MG63 (cell line): ENCODE measurements at regions not wholly inside any gene's neighbourhood (a gene's known extent, or its start where the extent isn't known, plus 50 kb on each side); places are given as distances from the start of the nearest gene placed in this dataset.

Experiments
- DNase-seq: peaks from one replicate; pipeline ENCODE4 v3.0.0-alpha.2; 2020
- H3K27me3 ChIP-seq: fragments of 250-450 bp; sonication (Bioruptor Pico); 2 replicates; pipeline ENCODE4 v1.5.1; 2020; ENCODE audit warnings: mild to moderate bottlenecking, moderate library complexity
- H3K36me3 ChIP-seq: fragments of 250-450 bp; sonication (Bioruptor Pico); 2 replicates; pipeline ENCODE4 v1.5.1; 2020; ENCODE audit warnings: mild to moderate bottlenecking, moderate library complexity
- H3K4me3 ChIP-seq: fragments of 250-450 bp; sonication (Bioruptor Pico); 2 replicates; pipeline ENCODE4 v1.5.1; 2020; ENCODE audit warnings: mild to moderate bottlenecking, moderate library complexity
- H3K9me3 ChIP-seq: fragments of 250-450 bp; sonication (Bioruptor Pico); 2 replicates; pipeline ENCODE4 v1.5.1; 2020; ENCODE audit warnings: mild to moderate bottlenecking, moderate library complexity

GRCh38 chr6:85191656-85192055 is 258.2 kb upstream of the NT5E start:
- H3K4me3 ChIP-seq: no peak overlapping the region
- no peak for DNase-seq
- no peaks in the 10 kb centered on the region for H3K27me3 ChIP-seq
- peaks cover 3% of the 10 kb centered on the region for H3K9me3 ChIP-seq
- no peaks in the 10 kb centered on the region for H3K36me3 ChIP-seq

GRCh38 chr6:85186546-85187175 is 263.2 kb upstream of the NT5E start:
- Histone ChIP-seq H3K4me3 (no peak overlapping the region), H3K27me3 (no peaks in the 10 kb centered on the region), H3K9me3 (peaks cover 5% of the 10 kb centered on the region), H3K36me3 (no peaks in the 10 kb centered on the region)
- no peak for DNase-seq

- Histone ChIP-seq H3K27me3 (no peaks in the 10 kb centered on the region), H3K9me3 (peaks cover 5% of the 10 kb centered on the region), H3K36me3 (no peaks in the 10 kb centered on the region), H3K4me3 (no peak overlapping the region)
- no peak for DNase-seq
Observed at GRCh38 chr6:85185977-85186376, 263.9 kb upstream of the NT5E start.

DNA sequence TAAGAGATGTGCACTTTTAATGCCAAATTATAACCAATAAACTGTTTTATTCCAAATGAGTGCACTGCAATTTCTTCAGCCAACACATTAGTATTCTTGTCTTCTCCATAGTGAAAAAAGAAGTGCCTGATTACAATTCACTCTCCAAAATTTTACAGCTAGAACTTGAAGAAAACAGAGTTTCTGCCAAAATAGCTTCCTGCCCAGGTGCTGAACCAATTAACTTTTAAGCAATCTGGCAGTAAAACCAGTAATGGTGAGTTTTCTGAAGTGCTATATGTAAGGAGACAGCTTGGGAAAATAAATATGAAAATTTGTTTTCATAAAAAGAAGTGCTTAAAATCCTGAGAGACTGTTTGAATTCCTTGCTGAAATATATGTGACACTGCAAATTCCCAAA is 266.0 kb upstream of the NT5E start:
- no peaks in the 10 kb centered on the region for H3K27me3 ChIP-seq
- DNase-seq: no peak
- H3K36me3 ChIP-seq: no peaks in the 10 kb centered on the region
- H3K4me3 ChIP-seq: no peak overlapping the region
- H3K9me3 ChIP-seq: 0 out of 2 replicates have a peak, but pooled peaks cover 2% of the 10 kb centered on the region

GRCh38 chr6:85172705-85173104 is 277.2 kb upstream of the NT5E start:
- DNase-seq: no peak
- Histone ChIP-seq H3K27me3 (no peaks in the 10 kb centered on the region), H3K36me3 (no peaks in the 10 kb centered on the region), H3K9me3 (peaks cover 5% of the 10 kb centered on the region), H3K4me3 (no peak overlapping the region)

- peaks cover 5% of the 10 kb centered on the region for H3K9me3 ChIP-seq
Observed at GRCh38 chr6:85172161-85172560, 277.7 kb upstream of the NT5E start.

DNA sequence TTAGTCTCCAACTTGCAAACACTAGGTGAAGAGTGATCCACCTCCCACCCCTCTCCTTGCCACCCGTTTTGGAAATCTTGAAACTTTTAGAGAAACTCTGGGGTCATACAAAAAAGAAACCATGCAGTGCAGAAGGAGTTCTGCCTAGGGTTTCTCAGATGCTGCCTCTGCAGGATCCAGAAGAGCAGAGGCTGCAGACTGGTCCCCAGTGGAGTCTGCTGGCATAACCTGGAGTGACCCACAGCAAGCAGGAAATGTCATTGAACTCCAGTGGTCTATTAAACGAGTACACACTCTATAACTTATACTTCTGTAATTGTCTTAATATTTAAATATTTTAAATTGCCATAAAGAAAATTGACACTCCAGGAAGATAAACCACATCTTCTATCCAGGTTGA is 280.7 kb upstream of the NT5E start:
- Histone ChIP-seq H3K4me3 (no peak overlapping the region), H3K27me3 (no peaks in the 10 kb centered on the region), H3K9me3 (no peaks in the 10 kb centered on the region), H3K36me3 (no peaks in the 10 kb centered on the region)
- no peak for DNase-seq

More at GRCh38 chr6:85172161-85172560, 277.7 kb upstream of the NT5E start:
- no peaks in the 10 kb centered on the region for H3K36me3 ChIP-seq
- DNase-seq: no peak
- no peak overlapping the region for H3K4me3 ChIP-seq
- H3K27me3 ChIP-seq: no peaks in the 10 kb centered on the region

- Histone ChIP-seq H3K4me3 (no peak overlapping the region), H3K27me3 (no peaks in the 10 kb centered on the region), H3K36me3 (no peaks in the 10 kb centered on the region), H3K9me3 (no peaks in the 10 kb centered on the region)
- no peak for DNase-seq
Observed at GRCh38 chr6:85168146-85168545, 281.7 kb upstream of the NT5E start.

GRCh38 chr6:85166114-85166741 is 283.7 kb upstream of the NT5E start:
- Histone ChIP-seq H3K27me3 (no peaks in the 10 kb centered on the region), H3K4me3 (no peak overlapping the region), H3K36me3 (no peaks in the 10 kb centered on the region), H3K9me3 (no peaks in the 10 kb centered on the region)
- no peak for DNase-seq

DNA sequence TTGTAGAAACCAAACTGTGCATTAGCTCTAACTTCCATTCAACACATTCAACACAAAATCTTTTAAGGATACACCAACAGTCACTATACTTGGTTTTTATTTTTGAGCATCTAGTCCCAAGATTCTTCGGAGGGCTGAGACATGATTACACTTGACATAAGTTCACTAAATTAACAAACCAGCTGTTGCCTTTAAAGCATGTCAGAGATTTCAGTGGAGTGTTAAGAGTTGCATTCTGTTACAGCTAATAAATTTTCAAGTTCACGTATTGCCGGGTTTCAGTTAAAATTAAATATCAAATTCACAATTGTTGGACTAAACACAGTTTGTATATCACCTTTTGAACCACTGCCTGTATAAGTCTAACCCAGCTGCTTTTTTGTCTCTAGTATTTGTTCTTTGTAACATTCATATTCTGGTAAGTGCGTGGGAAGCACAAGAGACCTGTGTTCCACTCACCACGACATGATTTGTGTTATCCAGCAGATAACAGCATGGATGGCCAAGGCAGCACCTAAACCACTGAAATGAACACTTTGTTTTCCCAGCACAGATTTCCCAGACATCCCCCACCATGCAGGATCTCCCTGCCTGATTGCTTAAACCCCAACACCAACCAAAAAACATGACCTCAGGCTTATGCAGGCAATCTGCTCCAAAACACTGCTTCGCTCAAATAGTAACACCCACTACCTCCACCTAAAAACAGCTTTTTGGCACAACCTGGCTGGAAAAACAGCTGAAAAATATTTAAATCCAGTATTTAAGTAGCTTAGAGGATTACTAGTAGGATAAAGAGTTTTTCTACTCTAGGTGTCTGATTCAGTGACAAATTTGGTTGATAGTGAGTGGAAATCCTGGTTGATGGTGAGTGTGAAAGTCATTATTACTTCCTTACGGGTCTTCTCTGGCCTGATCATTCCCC is 286.5 kb upstream of the NT5E start:
- DNase-seq: no peak
- H3K27me3 ChIP-seq: no peaks in the 10 kb centered on the region
- no peak overlapping the region for H3K4me3 ChIP-seq
- H3K9me3 ChIP-seq: no peaks in the 10 kb centered on the region
- no peaks in the 10 kb centered on the region for H3K36me3 ChIP-seq

GRCh38 chr6:85157311-85157710 is 292.6 kb upstream of the NT5E start:
- no peak overlapping the region for H3K4me3 ChIP-seq
- no peaks in the 10 kb centered on the region for H3K36me3 ChIP-seq
- H3K9me3 ChIP-seq: no peaks in the 10 kb centered on the region; the same call in 1 of the 2 replicates
- H3K27me3 ChIP-seq: no peaks in the 10 kb centered on the region
- no peak for DNase-seq

GRCh38 chr6:85143676-85144075 is 306.2 kb upstream of the NT5E start:
- Histone ChIP-seq H3K27me3 (no peaks in the 10 kb centered on the region), H3K4me3 (no peak overlapping the region), H3K9me3 (peaks cover 3% of the 10 kb centered on the region; the same call in 1 of the 2 replicates), H3K36me3 (no peaks in the 10 kb centered on the region)
- DNase-seq: no peak

GRCh38 chr6:85137865-85138264 is 312.0 kb upstream of the NT5E start:
- DNase-seq: no peak
- Histone ChIP-seq H3K36me3 (no peaks in the 10 kb centered on the region), H3K9me3 (no peaks in the 10 kb centered on the region; the same call in 1 of the 2 replicates), H3K27me3 (no peaks in the 10 kb centered on the region), H3K4me3 (no peak overlapping the region)

DNA sequence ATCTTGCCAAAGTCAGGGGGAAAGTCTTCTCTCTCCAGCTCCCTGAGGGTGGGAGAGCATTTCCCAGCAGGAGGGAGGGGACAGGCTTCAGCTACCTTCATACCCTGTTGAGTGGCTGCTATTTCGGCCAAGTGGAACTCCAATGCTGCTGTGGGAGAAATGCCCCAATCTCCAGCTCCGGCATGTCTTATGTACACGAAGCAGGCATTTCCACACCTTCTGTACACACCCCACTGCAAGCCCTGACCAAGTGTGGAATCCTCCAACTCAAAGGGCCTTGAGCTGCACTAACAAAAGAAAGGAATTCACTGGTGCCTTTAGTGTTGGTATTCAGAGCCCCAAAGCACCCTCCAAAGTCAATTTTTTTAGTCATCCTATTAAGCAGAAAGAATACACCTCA is 313.6 kb upstream of the NT5E start:
- Histone ChIP-seq H3K9me3 (no peaks in the 10 kb centered on the region; the same call in 1 of the 2 replicates), H3K4me3 (no peak overlapping the region)

GRCh38 chr6:85135376-85136094 is 314.3 kb upstream of the NT5E start:
- Histone ChIP-seq H3K27me3 (no peaks in the 10 kb centered on the region), H3K36me3 (no peaks in the 10 kb centered on the region), H3K9me3 (no peaks in the 10 kb centered on the region; the same call in 1 of the 2 replicates), H3K4me3 (no peak overlapping the region)
- DNase-seq: peak; percentile 34

More for the DNA sequence above, 313.6 kb upstream of the NT5E start:
- no peak for DNase-seq
- Histone ChIP-seq H3K36me3 (no peaks in the 10 kb centered on the region), H3K27me3 (no peaks in the 10 kb centered on the region)

GRCh38 chr6:85134172-85134571 is 315.7 kb upstream of the NT5E start:
- Histone ChIP-seq H3K9me3 (no peaks in the 10 kb centered on the region; the same call in 1 of the 2 replicates), H3K27me3 (no peaks in the 10 kb centered on the region), H3K4me3 (no peak overlapping the region), H3K36me3 (no peaks in the 10 kb centered on the region)
- DNase-seq: no peak

DNA sequence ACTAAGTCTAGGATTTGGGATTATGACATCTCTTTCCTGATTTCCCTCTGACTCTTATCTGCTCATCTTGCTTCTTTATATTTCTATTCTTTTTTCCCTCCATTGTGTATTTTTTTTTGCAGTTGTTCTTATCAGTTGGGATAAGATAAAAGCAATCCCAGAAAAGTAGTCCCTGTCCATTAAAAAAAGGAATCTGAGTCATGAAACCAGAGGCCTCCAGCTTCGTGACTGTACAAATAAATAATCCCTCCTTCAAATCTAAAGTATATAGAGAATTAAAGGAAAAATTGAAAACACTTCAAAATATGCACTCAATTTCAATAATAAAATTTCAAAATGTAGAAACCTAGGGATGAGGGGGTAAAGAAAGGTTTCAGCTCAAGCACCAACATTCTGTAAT is 317.8 kb upstream of the NT5E start:
- Histone ChIP-seq H3K36me3 (no peaks in the 10 kb centered on the region), H3K4me3 (no peak overlapping the region), H3K27me3 (no peaks in the 10 kb centered on the region), H3K9me3 (no peaks in the 10 kb centered on the region)
- no peak for DNase-seq
